ENCODE measurements at regions not wholly inside any gene's neighbourhood (a gene's known extent, or its start where the extent isn't known, plus 50 kb on each side); places are given as distances from the start of the nearest gene placed in this dataset.
A peak's percentile ranks its signal among the peaks of the same experiment; 100 is the strongest.
"Not testable (repeated sequence)": the region's sequence is repeated elsewhere in the genome, so short reads cannot be mapped to it uniquely, and the experiment has no call there.

GRCh38 chr18:58805467-58806187, 59.0 kb upstream of the ZNF532 start:
- DNase-seq = no peak

DNA sequence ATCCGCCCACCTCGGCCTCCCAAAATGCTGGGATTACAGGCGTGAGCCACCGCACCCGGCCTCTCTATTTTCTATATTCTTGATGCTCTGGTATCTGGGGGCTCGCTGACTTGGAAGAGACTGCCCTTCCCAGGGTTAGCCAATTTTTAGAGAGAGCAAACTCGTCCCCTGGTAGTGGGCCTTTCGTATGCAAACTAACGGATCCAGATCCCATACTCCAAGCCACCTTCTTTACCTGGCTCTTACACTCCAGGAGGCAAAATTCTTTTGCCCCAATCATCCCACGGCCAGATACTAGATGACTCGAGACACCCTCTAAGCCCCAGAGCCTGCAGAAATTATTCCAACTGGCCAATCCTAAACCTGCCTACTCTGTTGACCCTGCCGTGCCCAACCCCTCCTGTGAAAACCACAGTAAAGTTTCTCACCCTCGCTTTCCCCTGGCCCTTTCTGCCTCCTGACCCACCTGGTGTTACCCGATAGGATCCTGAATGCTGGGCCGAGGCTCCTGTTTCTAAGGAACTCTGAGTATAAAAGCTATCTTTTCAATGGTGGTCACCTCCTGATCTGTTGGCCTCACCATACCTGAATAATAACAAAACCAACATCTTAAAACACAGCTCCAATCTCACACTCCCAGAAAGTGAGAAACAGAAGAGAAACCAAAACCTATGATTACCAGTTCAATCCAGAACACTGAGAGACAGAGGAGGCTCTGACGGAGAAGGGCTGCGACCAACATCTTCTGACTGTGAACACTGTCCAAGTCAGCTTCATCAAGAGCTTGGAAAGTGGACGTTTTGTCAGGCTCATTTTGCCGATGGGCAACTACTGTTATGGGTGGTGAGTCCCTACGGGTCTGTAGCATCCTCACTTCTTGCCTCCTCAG, 57.6 kb upstream of the ZNF532 start:
- DNase-seq = no peak

DNA sequence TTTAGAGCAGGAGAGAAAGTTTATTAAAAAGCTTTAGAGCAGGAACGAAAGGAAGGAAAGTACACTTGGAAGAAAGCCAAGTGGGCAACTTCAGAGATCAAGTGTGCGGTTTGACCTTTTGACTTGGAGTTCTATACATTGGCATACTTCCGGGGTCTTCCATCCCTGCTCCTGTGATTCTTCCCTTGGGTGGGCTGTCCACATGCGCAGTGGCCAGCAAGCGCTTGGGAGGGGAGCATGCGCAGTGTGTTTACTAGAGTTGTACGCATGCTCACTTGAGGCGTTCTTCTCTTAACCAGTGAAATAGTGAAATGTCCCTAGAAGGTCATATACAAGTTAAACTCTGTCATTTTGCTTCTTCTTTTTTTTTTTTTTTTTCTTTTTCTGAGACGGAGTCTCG, 56.9 kb upstream of the ZNF532 start:
- no peak for DNase-seq

DNA sequence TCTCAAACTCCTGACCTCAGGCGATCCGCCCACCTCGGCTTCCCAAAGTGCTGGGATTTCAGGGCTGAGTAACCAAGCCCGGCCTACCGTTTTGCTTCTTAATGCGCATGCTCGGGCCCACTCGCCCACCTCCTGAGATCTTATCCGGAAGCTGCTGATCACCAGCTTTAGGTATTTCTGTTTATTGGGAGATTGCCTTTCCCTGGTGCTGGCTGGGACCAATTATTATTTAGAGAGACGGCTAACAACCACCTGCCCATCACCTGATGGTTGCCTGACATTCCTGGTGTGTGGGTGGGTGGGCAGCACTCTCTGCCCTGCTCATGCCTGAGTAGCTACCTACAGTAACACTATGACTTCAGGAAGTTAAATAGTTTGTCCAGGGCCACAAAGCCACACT, 56.3 kb upstream of the ZNF532 start:
- no peak for DNase-seq

- DNase-seq = not testable (repeated sequence)
Observed at GRCh38 chr18:58811859-58812258, 52.8 kb upstream of the ZNF532 start.

- DNase-seq = peak; percentile 14
Observed at GRCh38 chr18:58813105-58813504, 51.6 kb upstream of the ZNF532 start.

DNA sequence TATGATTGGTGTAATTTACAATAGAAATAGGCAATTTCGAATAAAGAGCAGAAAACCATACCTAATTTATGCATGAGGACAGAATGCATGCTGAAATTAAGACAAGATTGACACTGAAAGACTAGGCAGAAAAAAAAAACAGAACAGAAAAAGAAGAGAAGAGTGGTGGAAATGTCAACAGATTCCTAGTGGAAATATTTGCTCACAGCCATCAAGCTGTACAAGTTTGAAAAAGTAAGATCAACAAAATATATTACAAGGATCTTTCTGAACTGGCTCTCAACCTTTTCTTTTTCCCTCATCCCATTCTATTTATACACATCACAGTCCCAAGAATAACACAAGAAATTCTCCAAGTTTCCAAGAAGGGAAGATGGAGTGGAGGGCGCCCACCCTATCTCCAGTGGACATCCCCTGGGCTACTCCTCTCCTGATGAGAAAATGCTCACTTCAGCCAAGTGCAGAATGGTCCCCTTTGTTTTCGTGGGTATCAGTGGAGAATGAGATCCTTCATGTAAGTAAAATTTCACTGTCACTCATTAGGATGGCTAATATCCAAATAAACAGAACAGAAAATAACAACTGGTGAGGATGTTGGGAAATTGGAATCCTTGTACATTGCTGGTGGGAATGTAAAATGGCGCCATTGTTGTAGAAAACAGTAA, 51.0 kb upstream of the ZNF532 start:
- DNase-seq = peak; percentile 60

DNA sequence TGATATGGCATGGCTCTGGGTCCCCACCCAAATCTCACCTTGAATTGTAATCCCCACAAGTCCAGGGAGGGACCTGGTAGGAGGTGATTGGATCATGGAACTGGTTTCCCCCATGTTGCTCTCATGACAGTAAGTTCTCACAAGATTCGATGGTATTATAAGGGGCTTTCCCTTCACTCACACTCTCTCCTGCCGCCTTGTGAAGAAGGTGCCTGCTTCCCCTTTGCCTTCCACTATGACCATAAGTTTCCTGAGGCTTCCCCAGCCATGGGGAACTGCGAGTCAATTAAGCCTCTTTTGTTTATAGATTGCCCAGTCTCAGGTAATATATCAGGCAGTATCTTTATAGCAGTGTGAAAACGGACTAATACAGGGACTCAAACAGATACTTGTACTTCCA, 50.4 kb upstream of the ZNF532 start:
- no peak for DNase-seq

Data from midbrain (tissue), 1 donor.